ENCODE measurements at regions not wholly inside any gene's neighbourhood (a gene's known extent, or its start where the extent isn't known, plus 50 kb on each side); places are given as distances from the start of the nearest gene placed in this dataset.
A peak's percentile ranks its signal among the peaks of the same experiment; 100 is the strongest.

DNA sequence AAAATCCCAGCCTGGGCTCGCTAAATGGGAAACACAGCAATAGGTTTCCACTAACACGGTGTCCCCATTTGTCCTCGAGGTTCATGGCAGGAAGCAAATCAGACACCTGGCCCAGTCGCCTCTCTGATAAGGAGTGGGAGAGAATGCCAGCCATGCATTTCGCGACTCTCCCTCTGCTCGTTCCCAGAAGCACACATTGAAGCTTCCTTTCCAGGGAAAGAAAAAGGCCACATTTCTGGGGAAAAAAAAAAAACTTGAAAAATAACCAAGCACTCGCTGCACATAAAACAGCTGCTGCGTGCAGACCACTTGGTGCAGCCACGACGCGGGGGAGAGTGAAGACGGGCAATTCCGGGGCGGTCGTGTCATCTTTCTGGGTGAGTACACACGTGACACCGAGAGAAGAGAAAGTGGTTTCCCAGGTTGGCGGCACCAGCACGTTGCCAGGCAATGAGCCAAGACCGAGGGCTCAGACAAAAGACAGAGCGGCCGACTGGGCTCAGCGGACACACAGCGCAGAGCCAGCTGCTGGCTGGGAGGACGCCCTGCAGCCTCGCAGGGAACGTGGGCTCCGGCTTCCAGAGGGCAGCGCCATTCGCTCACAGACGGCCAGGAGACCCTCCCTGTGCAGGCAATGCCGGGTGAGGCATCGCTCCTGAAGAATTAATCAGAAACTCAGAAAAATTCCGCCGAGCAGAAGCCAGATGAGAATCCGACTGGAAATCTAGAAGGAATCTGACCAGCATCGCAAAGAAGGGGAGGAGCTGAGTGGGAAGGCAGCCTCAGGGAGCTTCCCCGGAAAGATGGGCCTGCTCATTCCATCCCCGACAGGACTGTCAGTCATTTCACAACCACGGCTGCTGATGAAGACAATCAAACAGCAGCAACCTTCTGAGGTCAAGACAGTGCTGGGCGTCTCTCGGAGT lies 83.2 kb upstream of the IRS2 start:
- H3K27me3 ChIP-seq (ENCODE audit: control insufficient read depth, insufficient read depth, low read length) = no peaks in the 10 kb centered on the region
- H3K4me3 ChIP-seq (ENCODE audit: low read length) = peak overlapping the region; percentile 32
- 45% methylated on average over 38 of the region's 43 CpGs for WGBS (ENCODE audit: insufficient coverage)
- peak; percentile 64 for DNase-seq
- no peaks in the 10 kb centered on the region for H3K4me1 ChIP-seq (ENCODE audit: control insufficient read depth, insufficient read depth, low read length)
- no peaks in the 10 kb centered on the region for H3K36me3 ChIP-seq (ENCODE audit: control insufficient read depth, insufficient read depth, low read length)
- no peak overlapping the region for H3K27ac ChIP-seq (ENCODE audit: low read length)
- no peaks in the 10 kb centered on the region for H3K9me3 ChIP-seq (replicated peaks; ENCODE audit: control insufficient read depth, low read depth, low read length)

DNA sequence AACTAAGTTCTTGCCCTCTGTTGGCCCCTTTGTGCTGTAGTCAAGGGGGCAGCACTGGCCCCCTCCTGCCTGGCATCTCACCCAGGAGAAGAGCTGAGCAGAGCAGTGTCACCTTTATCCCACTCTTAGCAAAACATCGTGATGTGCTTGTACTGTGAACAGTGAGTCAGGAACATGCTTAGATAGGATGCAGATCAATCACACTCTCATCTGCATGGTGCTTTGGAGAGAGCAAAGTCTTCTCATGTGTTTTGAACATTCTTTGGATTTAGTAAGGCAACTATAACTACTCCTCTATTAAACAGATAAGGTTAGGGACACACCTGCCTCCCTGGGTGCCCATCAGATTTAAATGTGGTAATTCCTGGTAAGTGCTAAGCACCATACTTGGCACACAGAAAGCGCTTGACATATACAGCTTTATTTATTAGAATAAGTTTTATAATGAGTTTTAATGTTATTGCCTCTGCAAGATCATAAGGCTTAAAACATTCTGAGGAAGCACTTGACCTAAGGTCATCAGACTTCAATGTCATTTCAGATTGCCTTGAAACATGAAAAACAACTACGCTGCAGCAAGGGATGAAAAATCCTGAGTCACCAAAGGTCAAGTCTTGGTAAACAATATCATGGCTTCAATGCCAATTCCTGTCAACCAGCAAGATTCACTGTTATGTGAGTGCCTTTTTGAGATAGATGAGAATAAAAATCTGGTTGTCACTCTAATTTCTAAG lies 82.4 kb upstream of the IRS2 start:
- Histone ChIP-seq H3K4me3 (ENCODE audit: low read length) (no peak overlapping the region), H3K27me3 (ENCODE audit: control insufficient read depth, insufficient read depth, low read length) (no peaks in the 10 kb centered on the region), H3K36me3 (ENCODE audit: control insufficient read depth, insufficient read depth, low read length) (no peaks in the 10 kb centered on the region), H3K9me3 (replicated peaks; ENCODE audit: control insufficient read depth, low read depth, low read length) (no peaks in the 10 kb centered on the region), H3K27ac (ENCODE audit: low read length) (no peak overlapping the region), H3K4me1 (ENCODE audit: control insufficient read depth, insufficient read depth, low read length) (no peaks in the 10 kb centered on the region)
- WGBS (ENCODE audit: insufficient coverage) = 75% methylated on average over 1 of the region's 3 CpGs
- no peak for DNase-seq

DNA sequence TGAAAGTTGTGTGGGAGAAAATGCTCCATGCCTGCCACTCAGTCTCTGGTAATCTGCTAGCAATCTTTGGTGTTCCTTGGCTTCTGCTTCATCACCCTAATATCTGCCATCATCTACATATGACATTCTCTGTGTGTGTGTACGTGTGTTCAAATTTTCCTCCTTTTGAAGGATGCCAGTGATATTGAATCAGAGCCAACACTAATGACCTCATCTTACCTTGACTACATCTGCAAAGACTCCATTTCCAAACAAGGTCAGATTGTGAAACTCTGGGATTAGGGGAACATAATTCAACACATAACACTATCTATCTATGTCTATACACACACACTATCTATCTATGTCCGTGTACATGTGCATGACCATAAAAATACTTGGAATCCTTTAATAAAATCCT lies 81.4 kb upstream of the IRS2 start:
- DNase-seq = no peak
- Histone ChIP-seq H3K27ac (ENCODE audit: low read length) (no peak overlapping the region), H3K27me3 (ENCODE audit: control insufficient read depth, insufficient read depth, low read length) (no peaks in the 10 kb centered on the region), H3K9me3 (replicated peaks; ENCODE audit: control insufficient read depth, low read depth, low read length) (no peaks in the 10 kb centered on the region), H3K4me1 (ENCODE audit: control insufficient read depth, insufficient read depth, low read length) (no peaks in the 10 kb centered on the region), H3K36me3 (ENCODE audit: control insufficient read depth, insufficient read depth, low read length) (no peaks in the 10 kb centered on the region), H3K4me3 (ENCODE audit: low read length) (no peak overlapping the region)
- WGBS (ENCODE audit: insufficient coverage) = no CpG with 5 or more reads among the region's 2 CpGs

DNA sequence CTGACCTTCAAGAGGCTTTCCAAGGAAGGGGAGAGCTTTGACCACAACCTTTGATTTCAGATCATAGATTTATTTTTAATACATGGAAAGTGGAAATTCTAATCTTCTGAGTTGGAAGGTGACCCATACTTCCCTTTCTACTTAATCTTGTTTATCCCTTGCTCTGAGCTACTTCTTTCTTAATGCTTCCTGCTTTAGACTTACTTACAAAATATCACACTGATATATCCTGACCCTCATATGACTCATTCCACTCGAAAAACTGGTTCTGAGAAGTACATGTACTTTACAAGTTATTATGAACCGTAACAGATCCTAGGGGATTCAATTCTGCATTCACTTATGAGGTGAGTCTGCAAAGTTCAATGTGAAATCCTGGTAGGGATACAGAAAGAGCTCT lies 76.2 kb upstream of the IRS2 start:
- no peak overlapping the region for H3K27ac ChIP-seq (ENCODE audit: low read length)
- 83% methylated on average over 1 of the region's 2 CpGs for WGBS (ENCODE audit: insufficient coverage)
- no peak for DNase-seq
- H3K4me3 ChIP-seq (ENCODE audit: low read length) = no peak overlapping the region
- no peaks in the 10 kb centered on the region for H3K4me1 ChIP-seq (ENCODE audit: control insufficient read depth, insufficient read depth, low read length)
- H3K9me3 ChIP-seq (replicated peaks; ENCODE audit: control insufficient read depth, low read depth, low read length) = no peaks in the 10 kb centered on the region
- peaks cover 3% of the 10 kb centered on the region for H3K27me3 ChIP-seq (ENCODE audit: control insufficient read depth, insufficient read depth, low read length)
- no peaks in the 10 kb centered on the region for H3K36me3 ChIP-seq (ENCODE audit: control insufficient read depth, insufficient read depth, low read length)

DNA sequence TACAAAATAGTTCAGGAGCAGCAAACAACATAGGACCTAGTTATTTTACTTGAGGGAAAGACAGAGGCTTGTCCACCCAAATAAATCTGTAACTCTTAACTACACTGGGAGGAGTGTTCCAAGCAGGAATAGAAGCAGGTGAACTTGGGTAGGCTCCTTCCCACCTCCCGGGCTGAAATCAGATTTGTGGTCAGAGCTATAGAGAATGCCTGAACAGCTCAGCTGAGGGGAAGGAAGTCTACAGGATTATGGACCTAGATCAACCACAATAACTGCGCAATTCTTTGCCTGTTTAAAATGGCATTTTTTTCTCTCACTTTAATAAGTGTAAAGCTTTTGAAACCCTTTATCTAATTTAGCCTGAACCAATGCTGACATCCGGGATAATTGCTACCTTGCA lies 73.5 kb upstream of the IRS2 start:
- no peaks in the 10 kb centered on the region for H3K36me3 ChIP-seq (ENCODE audit: control insufficient read depth, insufficient read depth, low read length)
- H3K27me3 ChIP-seq (ENCODE audit: control insufficient read depth, insufficient read depth, low read length) = peaks cover 3% of the 10 kb centered on the region
- H3K4me1 ChIP-seq (ENCODE audit: control insufficient read depth, insufficient read depth, low read length) = no peaks in the 10 kb centered on the region
- no peak for DNase-seq
- no peaks in the 10 kb centered on the region for H3K9me3 ChIP-seq (replicated peaks; ENCODE audit: control insufficient read depth, low read depth, low read length)
- H3K27ac ChIP-seq (ENCODE audit: low read length) = no peak overlapping the region
- H3K4me3 ChIP-seq (ENCODE audit: low read length) = no peak overlapping the region
- WGBS (ENCODE audit: insufficient coverage) = no CpG with 5 or more reads among the region's 3 CpGs

DNA sequence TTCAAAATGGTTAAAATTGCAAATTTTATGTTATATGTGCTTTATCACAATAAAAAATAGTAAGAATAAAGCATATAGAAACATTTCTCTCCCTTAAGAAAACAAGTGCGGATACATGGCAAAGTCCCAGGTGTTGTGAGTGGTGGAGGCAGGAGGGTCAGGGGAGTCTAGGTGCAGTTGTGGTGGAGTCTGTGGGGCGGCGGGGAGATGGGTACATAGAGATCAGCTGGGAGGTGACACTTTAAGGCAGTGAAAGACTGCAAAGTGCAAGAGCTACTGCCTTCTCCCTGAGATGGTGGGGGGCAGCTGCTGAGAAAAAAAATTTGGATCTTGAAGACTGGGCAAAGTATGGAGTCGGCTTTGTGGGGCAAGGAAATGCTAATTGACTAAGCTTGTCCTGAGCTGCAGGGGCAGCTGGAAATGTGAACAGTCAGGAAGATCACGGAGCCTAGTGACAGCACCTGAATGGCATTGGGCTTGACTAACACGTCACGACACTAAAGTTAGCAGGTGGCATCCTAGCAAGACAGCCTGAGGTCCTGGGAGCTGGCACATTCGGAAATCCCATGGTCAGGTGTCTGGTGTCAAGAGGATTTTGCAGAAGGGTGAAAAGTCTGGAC lies 72.9 kb upstream of the IRS2 start:
- Histone ChIP-seq H3K27ac (ENCODE audit: low read length) (no peak overlapping the region), H3K27me3 (ENCODE audit: control insufficient read depth, insufficient read depth, low read length) (peaks cover 3% of the 10 kb centered on the region), H3K36me3 (ENCODE audit: control insufficient read depth, insufficient read depth, low read length) (no peaks in the 10 kb centered on the region), H3K9me3 (replicated peaks; ENCODE audit: control insufficient read depth, low read depth, low read length) (no peaks in the 10 kb centered on the region), H3K4me1 (ENCODE audit: control insufficient read depth, insufficient read depth, low read length) (no peaks in the 10 kb centered on the region), H3K4me3 (ENCODE audit: low read length) (no peak overlapping the region)
- WGBS (ENCODE audit: insufficient coverage) = 60% methylated on average over 7 of the region's 8 CpGs
- peak; percentile 59 for DNase-seq

DNA sequence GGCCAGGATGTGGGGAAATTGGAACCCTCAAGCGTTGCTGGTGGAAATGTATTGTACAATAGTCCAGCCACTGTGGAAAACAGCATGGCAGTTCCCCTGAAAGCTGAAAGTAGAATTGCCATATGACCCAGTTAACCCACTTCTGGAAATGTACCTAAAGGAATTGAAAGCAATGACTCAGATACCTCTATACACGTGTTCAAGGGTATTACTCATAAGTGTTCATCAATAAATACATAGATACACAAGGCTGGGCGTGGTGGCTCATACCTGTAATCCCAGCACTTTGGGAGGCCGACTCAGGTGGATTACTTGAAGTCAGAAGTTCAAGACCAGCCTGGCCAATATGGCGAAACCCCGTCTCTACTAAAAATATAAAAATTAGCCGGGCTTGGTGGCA lies 71.9 kb upstream of the IRS2 start:
- Histone ChIP-seq H3K4me1 (ENCODE audit: control insufficient read depth, insufficient read depth, low read length) (no peaks in the 10 kb centered on the region), H3K36me3 (ENCODE audit: control insufficient read depth, insufficient read depth, low read length) (no peaks in the 10 kb centered on the region), H3K27me3 (ENCODE audit: control insufficient read depth, insufficient read depth, low read length) (peaks cover 3% of the 10 kb centered on the region), H3K27ac (ENCODE audit: low read length) (no peak overlapping the region), H3K4me3 (ENCODE audit: low read length) (no peak overlapping the region), H3K9me3 (replicated peaks; ENCODE audit: control insufficient read depth, low read depth, low read length) (no peaks in the 10 kb centered on the region)
- WGBS (ENCODE audit: insufficient coverage) = 100% methylated on average over 1 of the region's 7 CpGs
- no peak for DNase-seq

DNA sequence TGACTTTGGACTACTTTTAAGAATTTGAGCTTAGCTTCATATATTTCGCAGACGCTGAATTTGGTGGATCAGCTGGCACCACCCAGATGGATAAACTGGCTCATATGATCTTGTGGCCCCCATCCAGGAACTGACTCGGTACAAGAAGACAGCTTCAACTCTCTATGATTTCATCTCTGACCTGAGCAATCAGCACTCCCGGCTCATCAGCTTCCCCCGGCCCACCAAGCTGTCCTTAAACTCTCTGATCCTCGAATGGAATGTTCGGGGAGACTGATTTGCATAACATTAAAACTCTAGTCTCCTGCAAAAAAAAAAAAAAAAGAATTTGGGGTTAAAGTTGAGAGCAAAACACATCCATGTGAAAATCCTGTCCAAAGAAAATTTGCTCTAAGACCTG lies 71.4 kb upstream of the IRS2 start:
- H3K9me3 ChIP-seq (replicated peaks; ENCODE audit: control insufficient read depth, low read depth, low read length) = no peaks in the 10 kb centered on the region
- no peak overlapping the region for H3K27ac ChIP-seq (ENCODE audit: low read length)
- H3K4me1 ChIP-seq (ENCODE audit: control insufficient read depth, insufficient read depth, low read length) = no peaks in the 10 kb centered on the region
- H3K27me3 ChIP-seq (ENCODE audit: control insufficient read depth, insufficient read depth, low read length) = peaks cover 3% of the 10 kb centered on the region
- no peak for DNase-seq
- WGBS (ENCODE audit: insufficient coverage) = 33% methylated on average over 1 of the region's 7 CpGs
- no peaks in the 10 kb centered on the region for H3K36me3 ChIP-seq (ENCODE audit: control insufficient read depth, insufficient read depth, low read length)
- no peak overlapping the region for H3K4me3 ChIP-seq (ENCODE audit: low read length)

DNA sequence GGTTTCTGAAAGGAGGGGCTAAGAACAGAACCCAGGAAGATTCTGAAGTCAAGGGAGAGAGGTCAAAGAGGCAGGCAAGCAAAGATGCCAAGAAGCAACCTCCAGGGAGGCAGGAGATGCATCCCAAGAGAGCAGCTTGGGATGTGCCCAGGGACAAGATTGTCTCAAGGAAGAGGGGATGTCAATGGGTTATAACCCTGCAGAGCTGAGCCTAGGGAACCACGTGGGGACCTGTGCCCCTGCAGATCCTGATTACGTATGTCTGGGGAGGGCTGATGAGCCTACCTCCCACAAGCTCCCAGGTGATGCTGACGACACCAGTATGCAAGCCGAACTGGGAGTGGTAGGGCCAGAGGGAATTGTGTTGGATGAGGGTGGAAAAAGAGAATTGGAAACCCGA lies 70.9 kb upstream of the IRS2 start:
- Histone ChIP-seq H3K36me3 (ENCODE audit: control insufficient read depth, insufficient read depth, low read length) (no peaks in the 10 kb centered on the region), H3K4me3 (ENCODE audit: low read length) (no peak overlapping the region), H3K4me1 (ENCODE audit: control insufficient read depth, insufficient read depth, low read length) (no peaks in the 10 kb centered on the region), H3K27me3 (ENCODE audit: control insufficient read depth, insufficient read depth, low read length) (peaks cover 3% of the 10 kb centered on the region), H3K9me3 (replicated peaks; ENCODE audit: control insufficient read depth, low read depth, low read length) (no peaks in the 10 kb centered on the region), H3K27ac (ENCODE audit: low read length) (no peak overlapping the region)
- WGBS (ENCODE audit: insufficient coverage) = 61% methylated on average over 4 of the region's 5 CpGs
- no peak for DNase-seq

DNA sequence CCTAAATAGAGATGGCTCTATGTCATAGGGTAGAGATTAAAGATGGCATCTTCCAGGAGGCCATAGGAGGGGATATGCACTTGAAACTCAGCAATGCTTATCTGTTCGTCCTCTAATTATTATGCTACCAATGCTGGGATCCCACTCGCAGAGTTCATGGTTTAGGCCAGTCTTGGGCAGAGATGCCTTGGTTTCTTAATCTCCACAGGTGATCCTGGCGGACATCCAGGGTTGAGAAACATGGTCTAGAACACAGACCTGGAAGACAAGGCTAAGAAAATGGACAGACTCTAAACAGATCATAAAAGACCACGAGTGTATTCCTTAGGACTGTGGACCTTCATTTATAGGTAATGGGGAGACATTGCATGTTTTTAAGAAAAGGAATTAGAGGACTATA lies 70.0 kb upstream of the IRS2 start:
- Histone ChIP-seq H3K27me3 (ENCODE audit: control insufficient read depth, insufficient read depth, low read length) (peaks cover 3% of the 10 kb centered on the region), H3K4me1 (ENCODE audit: control insufficient read depth, insufficient read depth, low read length) (no peaks in the 10 kb centered on the region), H3K27ac (ENCODE audit: low read length) (no peak overlapping the region), H3K36me3 (ENCODE audit: control insufficient read depth, insufficient read depth, low read length) (no peaks in the 10 kb centered on the region), H3K9me3 (replicated peaks; ENCODE audit: control insufficient read depth, low read depth, low read length) (no peaks in the 10 kb centered on the region), H3K4me3 (ENCODE audit: low read length) (no peak overlapping the region)
- DNase-seq = no peak
- WGBS (ENCODE audit: insufficient coverage) = 93% methylated on average over 3 of the region's 4 CpGs

Data from muscle of leg (tissue), 3 donors.